Sigmoid colon (tissue), 4 donors: ENCODE measurements at regions not wholly inside any gene's neighbourhood (a gene's known extent, or its start where the extent isn't known, plus 50 kb on each side); places are given as distances from the start of the nearest gene placed in this dataset.

Source experiments
- EP300 ChIP-seq, 4 donors: sonication (generic); formaldehyde crosslinking; IDR thresholded peaks; one replicate each; pipeline ENCODE4 v1.6.1; 2017; ENCODE audit warnings: antibody characterized with exemption in 4 of 4
- POLR2A ChIP-seq, 2 donors: fragments of 450-650 bp; IDR thresholded peaks; one replicate each; pipeline ENCODE4 v1.6.1; 2016; ENCODE audit warnings: antibody characterized with exemption in 2 of 2, mild to moderate bottlenecking in 2 of 2, moderate library complexity in 2 of 2
- POLR2AphosphoS5 ChIP-seq, 4 donors: sonication (generic); formaldehyde crosslinking; IDR thresholded peaks; one replicate each; pipeline ENCODE4 v1.6.1; 2017; ENCODE audit warnings: antibody characterized with exemption in 4 of 4
- TF ChIP-seq, protein P1 (sequence below), 4 experiments: fragments of 450-650 bp in 3 of 4; fragments of 200-600 bp in 1 of 4; IDR thresholded peaks; one replicate each; pipeline ENCODE4 v1.5.1; 2016 to 2019; ENCODE audit warnings: antibody characterized with exemption in 4 of 4, mild to moderate bottlenecking in 3 of 4, moderate library complexity in 2 of 4

DNA sequence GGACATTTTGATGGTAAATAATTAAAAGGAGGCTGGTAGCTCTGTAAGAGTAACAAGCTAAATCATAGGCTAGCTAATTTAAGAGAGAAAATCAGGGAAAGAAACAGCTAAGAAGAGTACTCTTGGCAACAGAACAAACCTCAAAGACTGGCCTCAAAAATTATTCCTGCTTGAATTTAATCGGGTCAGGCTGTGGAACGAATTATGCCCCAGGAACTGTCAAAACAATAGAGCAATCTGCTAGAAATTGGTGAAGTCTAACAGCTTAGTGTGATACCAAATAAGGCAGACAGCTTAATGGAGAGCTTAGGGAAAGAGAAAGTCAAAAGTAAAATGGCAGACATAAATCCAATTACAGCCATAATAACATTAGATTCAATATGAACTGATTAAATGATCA lies 215.7 kb downstream of the MREG start:
- TF ChIP-seq POLR2A (IDR thresholded peaks at IDR 0.05): no peak
- TF ChIP-seq, protein P1, sequence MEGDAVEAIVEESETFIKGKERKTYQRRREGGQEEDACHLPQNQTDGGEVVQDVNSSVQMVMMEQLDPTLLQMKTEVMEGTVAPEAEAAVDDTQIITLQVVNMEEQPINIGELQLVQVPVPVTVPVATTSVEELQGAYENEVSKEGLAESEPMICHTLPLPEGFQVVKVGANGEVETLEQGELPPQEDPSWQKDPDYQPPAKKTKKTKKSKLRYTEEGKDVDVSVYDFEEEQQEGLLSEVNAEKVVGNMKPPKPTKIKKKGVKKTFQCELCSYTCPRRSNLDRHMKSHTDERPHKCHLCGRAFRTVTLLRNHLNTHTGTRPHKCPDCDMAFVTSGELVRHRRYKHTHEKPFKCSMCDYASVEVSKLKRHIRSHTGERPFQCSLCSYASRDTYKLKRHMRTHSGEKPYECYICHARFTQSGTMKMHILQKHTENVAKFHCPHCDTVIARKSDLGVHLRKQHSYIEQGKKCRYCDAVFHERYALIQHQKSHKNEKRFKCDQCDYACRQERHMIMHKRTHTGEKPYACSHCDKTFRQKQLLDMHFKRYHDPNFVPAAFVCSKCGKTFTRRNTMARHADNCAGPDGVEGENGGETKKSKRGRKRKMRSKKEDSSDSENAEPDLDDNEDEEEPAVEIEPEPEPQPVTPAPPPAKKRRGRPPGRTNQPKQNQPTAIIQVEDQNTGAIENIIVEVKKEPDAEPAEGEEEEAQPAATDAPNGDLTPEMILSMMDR (IDR thresholded peaks at IDR 0.05): no peak
- no peak for TF ChIP-seq POLR2AphosphoS5 (IDR thresholded peaks at IDR 0.05)
- TF ChIP-seq EP300 (IDR thresholded peaks at IDR 0.05): no peak
